ENCODE measurements at regions not wholly inside any gene's neighbourhood (a gene's known extent, or its start where the extent isn't known, plus 50 kb on each side); places are given as distances from the start of the nearest gene placed in this dataset.

DNA sequence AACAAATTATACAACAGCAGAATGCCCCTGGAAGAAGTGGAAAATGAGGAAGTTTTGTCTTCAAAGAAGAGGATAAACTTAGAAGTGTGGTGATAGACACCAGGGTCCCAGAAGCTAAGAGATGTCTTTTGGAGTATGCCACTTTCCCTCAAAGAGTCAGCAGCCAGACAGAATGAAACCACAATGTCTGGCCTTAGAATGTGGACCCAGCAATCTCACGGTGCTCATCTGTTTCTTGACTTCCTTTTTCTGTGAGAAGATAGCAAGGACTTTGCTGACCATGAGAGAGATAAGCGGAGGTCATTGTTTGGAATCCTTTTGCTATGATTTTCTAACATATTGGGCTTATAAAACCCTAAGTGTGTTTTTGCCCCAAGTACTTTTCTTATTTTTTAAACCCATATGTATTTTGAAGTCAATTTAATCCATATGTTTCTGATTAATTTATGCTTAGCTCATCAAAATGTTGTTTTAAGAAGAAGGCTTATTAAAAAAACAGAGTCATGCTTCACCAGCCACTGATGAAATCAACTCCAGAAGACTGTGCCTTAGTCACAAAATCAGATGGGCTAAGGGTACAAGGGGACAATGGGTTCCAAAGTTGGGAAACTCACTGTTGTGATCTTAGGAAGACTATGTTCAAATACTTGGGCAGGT lies 451.2 kb upstream of the JAG1 start:
- H3K9me3 ChIP-seq (ENCODE audit: insufficient read depth, low read length), result no peaks in the 10 kb centered on the region
- peaks cover 9% of the 10 kb centered on the region; the same call in 1 of the 2 replicates for H3K27me3 ChIP-seq (ENCODE audit: low read depth, low read length)
- H2AFZ ChIP-seq (ENCODE audit: low read depth, low read length), result no peak overlapping the region
- no peak overlapping the region for H3K4me3 ChIP-seq (ENCODE audit: low read length)
- H3K4me2 ChIP-seq (ENCODE audit: low read length), result no peak overlapping the region
- TF ChIP-seq CTCF (IDR thresholded peaks at IDR 0.05; ENCODE audit: low read depth, low read length) (no peak), EZH2phosphoT487 (IDR thresholded peaks at IDR 0.05; ENCODE audit: low read depth) (no peak)
- H3K9ac ChIP-seq (ENCODE audit: low read length), result no peak overlapping the region
- no peaks in the 10 kb centered on the region for H3K36me3 ChIP-seq (replicated peaks; ENCODE audit: low read depth, low read length)
- no peaks in the 10 kb centered on the region for H3K4me1 ChIP-seq (ENCODE audit: low read length)
- no peaks in the 10 kb centered on the region for H4K20me1 ChIP-seq (ENCODE audit: insufficient read depth, low read length)
- no peak overlapping the region for H3K27ac ChIP-seq (ENCODE audit: low read length)
- H3K79me2 ChIP-seq (ENCODE audit: low read length), result no peaks in the 10 kb centered on the region

DNA sequence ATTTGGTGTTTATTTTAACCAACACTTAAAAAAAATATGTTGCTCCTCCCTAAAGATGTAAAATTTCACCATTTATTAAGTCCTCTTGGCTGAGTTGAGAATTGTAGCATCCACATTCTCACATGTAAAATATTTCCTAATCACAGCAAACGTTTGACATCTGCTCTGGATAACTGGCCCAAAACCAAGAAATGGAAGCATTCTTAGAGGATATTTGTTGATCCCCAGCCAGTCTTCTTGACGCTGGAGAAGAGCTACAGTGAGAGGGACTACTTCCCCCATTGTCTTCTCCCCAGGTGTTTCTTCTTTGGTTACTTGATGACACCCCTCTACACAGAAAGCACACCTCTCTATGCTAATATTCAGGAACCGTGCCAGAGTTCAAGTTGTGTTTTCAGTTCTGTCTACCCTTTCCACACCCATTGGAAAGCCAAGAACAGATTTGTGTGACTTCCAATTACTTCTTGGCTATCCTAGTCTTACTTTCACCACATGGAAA lies 454.5 kb upstream of the JAG1 start:
- no peak overlapping the region for H3K9ac ChIP-seq (ENCODE audit: low read length)
- H3K79me2 ChIP-seq (ENCODE audit: low read length), result no peaks in the 10 kb centered on the region
- no peaks in the 10 kb centered on the region for H3K36me3 ChIP-seq (replicated peaks; ENCODE audit: low read depth, low read length)
- H3K27me3 ChIP-seq (ENCODE audit: low read depth, low read length), result peaks cover 9% of the 10 kb centered on the region; the same call in 1 of the 2 replicates
- no peak overlapping the region for H3K4me3 ChIP-seq (ENCODE audit: low read length)
- no peak overlapping the region for H3K27ac ChIP-seq (ENCODE audit: low read length)
- H3K4me2 ChIP-seq (ENCODE audit: low read length), result no peak overlapping the region
- H4K20me1 ChIP-seq (ENCODE audit: insufficient read depth, low read length), result no peaks in the 10 kb centered on the region
- H3K9me3 ChIP-seq (ENCODE audit: insufficient read depth, low read length), result no peaks in the 10 kb centered on the region
- TF ChIP-seq EZH2phosphoT487 (IDR thresholded peaks at IDR 0.05; ENCODE audit: low read depth), result no peak
- no peak for TF ChIP-seq CTCF (IDR thresholded peaks at IDR 0.05; ENCODE audit: low read depth, low read length)
- no peaks in the 10 kb centered on the region for H3K4me1 ChIP-seq (ENCODE audit: low read length)
- H2AFZ ChIP-seq (ENCODE audit: low read depth, low read length), result no peak overlapping the region

GRCh38 chr20:11128721-11129120 lies 454.9 kb upstream of the JAG1 start:
- Histone ChIP-seq H3K27me3 (ENCODE audit: low read depth, low read length) (peaks cover 13% of the 10 kb centered on the region), H3K27ac (ENCODE audit: low read length) (no peak overlapping the region), H3K4me1 (ENCODE audit: low read length) (no peaks in the 10 kb centered on the region), H3K4me2 (ENCODE audit: low read length) (no peak overlapping the region), H4K20me1 (ENCODE audit: insufficient read depth, low read length) (no peaks in the 10 kb centered on the region), H3K79me2 (ENCODE audit: low read length) (no peaks in the 10 kb centered on the region), H3K36me3 (replicated peaks; ENCODE audit: low read depth, low read length) (no peaks in the 10 kb centered on the region), H3K4me3 (ENCODE audit: low read length) (no peak overlapping the region), H3K9ac (ENCODE audit: low read length) (no peak overlapping the region), H2AFZ (ENCODE audit: low read depth, low read length) (no peak overlapping the region), H3K9me3 (ENCODE audit: insufficient read depth, low read length) (no peaks in the 10 kb centered on the region)
- TF ChIP-seq CTCF (IDR thresholded peaks at IDR 0.05; ENCODE audit: low read depth, low read length), result no peak
- TF ChIP-seq EZH2phosphoT487 (IDR thresholded peaks at IDR 0.05; ENCODE audit: low read depth), result no peak

DNA sequence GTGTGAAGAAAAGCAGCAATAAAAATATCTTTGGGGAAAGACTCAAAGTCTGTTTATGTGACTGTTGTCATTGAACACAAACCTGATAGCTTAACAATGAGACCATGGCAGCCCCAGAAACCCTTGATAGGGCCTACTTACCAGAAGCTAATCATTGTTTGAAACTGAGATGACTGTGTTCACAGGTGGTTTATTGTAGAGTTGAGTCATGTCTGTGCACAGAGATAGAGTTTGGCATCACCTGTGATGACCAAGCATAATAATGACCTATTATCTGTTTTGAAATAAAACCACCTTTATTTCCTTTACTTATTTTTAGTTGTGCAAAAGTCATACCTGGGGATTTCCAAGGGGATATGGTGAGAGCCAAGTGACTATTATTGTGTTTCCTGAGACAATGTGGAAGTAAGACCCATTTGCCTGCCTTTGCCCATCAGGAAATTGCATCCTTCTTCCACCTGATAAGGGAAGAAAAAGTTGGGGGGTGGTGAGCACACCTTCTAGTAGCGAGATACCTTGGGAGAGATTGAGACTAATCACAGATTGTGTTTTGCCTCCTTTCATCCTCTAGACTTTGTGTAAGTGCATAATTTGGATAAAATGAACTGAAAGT lies 456.9 kb upstream of the JAG1 start:
- H3K9ac ChIP-seq (ENCODE audit: low read length), result no peak overlapping the region
- no peaks in the 10 kb centered on the region for H3K36me3 ChIP-seq (replicated peaks; ENCODE audit: low read depth, low read length)
- no peak overlapping the region for H3K4me3 ChIP-seq (ENCODE audit: low read length)
- TF ChIP-seq CTCF (IDR thresholded peaks at IDR 0.05; ENCODE audit: low read depth, low read length) (no peak), EZH2phosphoT487 (IDR thresholded peaks at IDR 0.05; ENCODE audit: low read depth) (no peak)
- H3K27ac ChIP-seq (ENCODE audit: low read length), result no peak overlapping the region
- H3K79me2 ChIP-seq (ENCODE audit: low read length), result no peaks in the 10 kb centered on the region
- no peaks in the 10 kb centered on the region for H3K9me3 ChIP-seq (ENCODE audit: insufficient read depth, low read length)
- no peak overlapping the region for H3K4me2 ChIP-seq (ENCODE audit: low read length)
- H3K4me1 ChIP-seq (ENCODE audit: low read length), result no peaks in the 10 kb centered on the region
- no peaks in the 10 kb centered on the region for H4K20me1 ChIP-seq (ENCODE audit: insufficient read depth, low read length)
- H2AFZ ChIP-seq (ENCODE audit: low read depth, low read length), result no peak overlapping the region
- peaks cover 17% of the 10 kb centered on the region for H3K27me3 ChIP-seq (ENCODE audit: low read depth, low read length)

Measured in OCI-LY3 (cell line).